HepG2 (cell line): ENCODE measurements at regions not wholly inside any gene's neighbourhood (a gene's known extent, or its start where the extent isn't known, plus 50 kb on each side); places are given as distances from the start of the nearest gene placed in this dataset.

Experiments used
- ATAC-seq: fragments of 200-7000 bp; cut with Tn5 transposase; 3 replicates; pipeline ENCODE4 v1.9.1; 2020; ENCODE audit warnings: mild to moderate bottlenecking, moderate library complexity
- BruUV-seq: library from RNA; stranded (reverse); fragments of 400-500 nt; replicated peaks from 2 replicates; lab custom pipeline; 2021; lab: Mats Ljungman, UMichigan
- CTCF ChIA-PET: fragments of 300-600 bp; formaldehyde crosslinking; extraction: SDS; loops from one replicate; lab custom pipeline; 2021; ENCODE audit warnings: low total read pairs, inconsistent platforms, low intra/inter-chr PET ratio; lab: Yijun Ruan, JAX
- POLR2A ChIA-PET: fragments of 350-600 bp; sonication (Branson Sonifier 250); formaldehyde crosslinking; loops from one replicate; lab custom pipeline; 2020; ENCODE audit warnings: antibody characterized with exemption, inconsistent platforms; lab: Yijun Ruan, JAX
- DNase-seq: peaks from one replicate; pipeline ENCODE4 v3.0.0-alpha.2; 2015; ENCODE audit warnings: low spot score
- FAIRE-seq: peaks from 3 replicates; lab custom pipeline; 2011; peaks lifted over from hg19 to GRCh38; lab: Jason Lieb, UNC
- H2AFZ ChIP-seq: one replicate; pipeline ENCODE4 v1.6.1; 2011; ENCODE audit warnings: low read length, inconsistent platforms
- H3K27ac ChIP-seq: fragments of 300-600 bp; 3 replicates; pipeline ENCODE4 v1.8.0; 2011; ENCODE audit warnings: mixed run types, mild to moderate bottlenecking, mixed read lengths, low read length, inconsistent platforms; ENCODE audit not compliant: insufficient read depth; ENCODE audit errors: extremely low read length
- H3K27me3 ChIP-seq, 2 experiments: fragments of 200-600 bp in 1 of 2; 2 replicates in 1 of 2; 3 replicates in 1 of 2; pipeline versions ENCODE4 v1.6.0 to v1.8.0; 2011; ENCODE audit warnings: low read length in 2 of 2, mild to moderate bottlenecking in 2 of 2, moderate library complexity in 2 of 2, inconsistent platforms in 1 of 2; ENCODE audit not compliant: insufficient read depth in 2 of 2, control insufficient read depth in 1 of 2
- H3K36me3 ChIP-seq, 2 experiments: fragments of 200-600 bp in 1 of 2; replicated peaks in 1 of 2; 2 replicates in 1 of 2; 3 replicates in 1 of 2; pipeline versions ENCODE4 v1.5.1 to v1.8.0; 2011; ENCODE audit warnings: low read length in 2 of 2, inconsistent platforms in 1 of 2; ENCODE audit not compliant: insufficient read depth in 2 of 2, control insufficient read depth in 1 of 2
- H3K4me1 ChIP-seq: 2 replicates; pipeline ENCODE4 v1.5.1; 2012; ENCODE audit warnings: low read length, inconsistent platforms; ENCODE audit not compliant: insufficient read depth
- H3K4me2 ChIP-seq: 2 replicates; pipeline ENCODE4 v1.6.0; 2011; ENCODE audit warnings: low read depth, low read length, inconsistent platforms
- H3K4me3 ChIP-seq, 3 experiments: fragments of 200-600 bp in 1 of 3; sonication (generic), shearing (Covaris generic) in 1 of 3; replicated peaks in 1 of 3; 2 replicates each; pipeline ENCODE4 v1.5.1; 2011 to 2016; ENCODE audit warnings: low read length in 3 of 3, inconsistent platforms in 2 of 3, low read depth in 2 of 3, mild to moderate bottlenecking in 2 of 3, control low read depth in 1 of 3, mixed read lengths in 1 of 3; ENCODE audit not compliant: insufficient read depth in 1 of 3
- H3K79me2 ChIP-seq: one replicate; pipeline ENCODE4 v1.6.1; 2011; ENCODE audit warnings: low read length, inconsistent platforms; ENCODE audit not compliant: insufficient read depth
- H3K9ac ChIP-seq: 2 replicates; pipeline ENCODE4 v1.6.0; 2011; ENCODE audit warnings: mild to moderate bottlenecking, low read depth, low read length, inconsistent platforms; ENCODE audit not compliant: insufficient read depth
- H3K9me3 ChIP-seq: 2 replicates; pipeline ENCODE4 v1.5.1; 2012; ENCODE audit warnings: mild to moderate bottlenecking, low read length
- H4K20me1 ChIP-seq: 2 replicates; pipeline ENCODE4 v1.6.0; 2011; ENCODE audit warnings: inconsistent platforms, mild to moderate bottlenecking, low read length, moderate library complexity; ENCODE audit not compliant: insufficient read depth
- CBFB ChIP-seq: sonication (generic); formaldehyde crosslinking; IDR thresholded peaks from 2 replicates; pipeline ENCODE4 v1.4.0; 2020; ENCODE audit warnings: missing genetic modification reagents
- CSRNP1 ChIP-seq: sonication (generic); formaldehyde crosslinking; IDR thresholded peaks from 2 replicates; pipeline ENCODE4 v1.8.1; 2023; ENCODE audit warnings: mild to moderate bottlenecking, missing genetic modification reagents
- DNMT3B ChIP-seq: conservative IDR thresholded peaks from 2 replicates; pipeline ENCODE4 v1.6.1; 2016; ENCODE audit warnings: missing biosample characterization, control low read depth
- EHMT2 ChIP-seq: fragments of 200-600 bp; sonication (generic); IDR thresholded peaks from 2 replicates; pipeline ENCODE4 v1.7.0; 2017; ENCODE audit warnings: antibody characterized with exemption, low read depth, low read length, borderline replicate concordance
- ELK4 ChIP-seq: sonication (generic); formaldehyde crosslinking; IDR thresholded peaks from 2 replicates; pipeline ENCODE4 v1.9.0; 2021; ENCODE audit warnings: missing genetic modification reagents, borderline replicate concordance
- MEF2D ChIP-seq: sonication (generic); formaldehyde crosslinking; IDR thresholded peaks from 2 replicates; pipeline ENCODE4 v1.5.1; 2020; ENCODE audit warnings: mild to moderate bottlenecking, missing genetic modification reagents
- PRPF4 ChIP-seq: fragments of 200-400 bp; formaldehyde crosslinking; IDR thresholded peaks from 2 replicates; pipeline ENCODE4 v1.6.1; 2016; ENCODE audit warnings: low read length, low read depth; ENCODE audit not compliant: poor library complexity, severe bottlenecking
- RBFOX2 ChIP-seq: fragments of 200-400 bp; formaldehyde crosslinking; IDR thresholded peaks from 2 replicates; pipeline ENCODE4 v1.6.1; 2017; ENCODE audit warnings: low read depth, mild to moderate bottlenecking, low read length
- TBL1XR1 ChIP-seq: fragments of 150-350 bp; IDR thresholded peaks from 2 replicates; pipeline ENCODE4 v1.6.1; 2014; ENCODE audit warnings: borderline replicate concordance, low read length; ENCODE audit not compliant: partially characterized antibody
- THAP7 ChIP-seq: sonication (generic); formaldehyde crosslinking; IDR thresholded peaks from 2 replicates; pipeline ENCODE4 v1.8.1; 2023; ENCODE audit warnings: mild to moderate bottlenecking, missing genetic modification reagents
- ZBTB25 ChIP-seq: IDR thresholded peaks from 2 replicates; pipeline ENCODE4 v1.6.1; 2018; ENCODE audit warnings: missing genetic modification reagents
- ZFP82 ChIP-seq: sonication (generic); formaldehyde crosslinking; IDR thresholded peaks from 2 replicates; pipeline ENCODE4 v1.5.1; 2020; ENCODE audit warnings: mild to moderate bottlenecking, missing genetic modification reagents, borderline replicate concordance
- ZNF12 ChIP-seq: sonication (generic); formaldehyde crosslinking; IDR thresholded peaks from 2 replicates; pipeline ENCODE4 v1.5.0; 2020; ENCODE audit warnings: missing genetic modification reagents
- ZNF33A ChIP-seq: sonication (generic); formaldehyde crosslinking; IDR thresholded peaks from 2 replicates; pipeline ENCODE4 v1.5.1; 2020; ENCODE audit warnings: missing genetic modification reagents, mild to moderate bottlenecking, moderate library complexity, borderline replicate concordance
- ZNF501 ChIP-seq: sonication (generic); formaldehyde crosslinking; IDR thresholded peaks from 2 replicates; pipeline ENCODE4 v1.5.1; 2020; ENCODE audit warnings: mild to moderate bottlenecking, moderate library complexity, missing genetic modification reagents
- ZNF562 ChIP-seq: sonication (generic); formaldehyde crosslinking; IDR thresholded peaks from 2 replicates; pipeline ENCODE4 v1.8.0; 2022; ENCODE audit warnings: missing genetic modification reagents, borderline replicate concordance
- ZSCAN30 ChIP-seq: sonication (generic); formaldehyde crosslinking; IDR thresholded peaks from 2 replicates; pipeline ENCODE4 v1.5.0; 2020; ENCODE audit warnings: mild to moderate bottlenecking, missing genetic modification reagents
- WGBS: methylation state at CpG from one replicate; pipeline ENCODE4 v1.1.6; 2017; ENCODE audit warnings: low lambda C conversion rate; 5-methylcytosine and 5-hydroxymethylcytosine counted together
- in situ Hi-C: cut with HindIII; loops from 2 replicates; pipeline ENCODE4 v1.10.0; 2017; ENCODE audit warnings: low pct_unique_long_range_greater_than_20kb; ENCODE audit not compliant: extremely low pct_ligation_motif_present
- intact Hi-C: fragments of 100-400 bp; cut with micrococcal nuclease; formaldehyde crosslinking; loops from one replicate; pipeline ENCODE4 v1.10.0; 2022; ENCODE audit not compliant: unreplicated experiment
- TF ChIP-seq, protein P1 (sequence below): IDR thresholded peaks from 2 replicates; pipeline ENCODE4 v1.6.1; 2012; ENCODE audit warnings: inconsistent platforms
- TF ChIP-seq, protein P2 (sequence below): sonication (generic); formaldehyde crosslinking; IDR thresholded peaks from 2 replicates; pipeline ENCODE4 v1.4.0; 2020; ENCODE audit warnings: missing genetic modification reagents; ENCODE audit errors: not compliant biosample characterization

DNA sequence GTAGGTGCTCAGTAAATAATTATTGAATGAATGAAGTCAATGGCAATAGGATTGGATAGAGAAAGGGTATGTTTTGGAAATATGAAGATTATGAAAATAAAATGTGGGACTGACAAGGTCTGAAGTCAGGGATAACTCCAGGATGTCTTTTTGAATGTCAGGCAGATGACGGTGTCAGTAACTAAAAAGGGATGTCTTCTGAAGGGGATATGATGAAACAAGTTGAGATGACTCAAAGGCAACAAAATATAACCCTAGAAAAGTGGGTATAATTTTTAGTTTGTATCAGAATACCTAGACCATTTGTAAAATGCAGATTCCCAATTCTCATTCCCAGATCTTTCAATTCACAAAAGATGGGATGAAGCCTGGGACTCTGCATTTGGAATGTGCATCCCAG, 257.3 kb upstream of the SGK1 start:
- ChIA-PET CTCF (no interaction called here), POLR2A (no interaction called here)
- no peaks in the 10 kb centered on the region for H3K4me1 ChIP-seq
- in situ Hi-C loops = no loop called here
- no peak overlapping the region for H2AFZ ChIP-seq
- H4K20me1 ChIP-seq = no peaks in the 10 kb centered on the region
- no TSS peak for BruUV-seq
- no peak overlapping the region for H3K4me2 ChIP-seq
- ATAC-seq = no peak
- intact Hi-C loops = no loop called here
- FAIRE-seq = no peak
- no peaks in the 10 kb centered on the region for H3K9me3 ChIP-seq
- no peak for DNase-seq
- no peaks in the 10 kb centered on the region for H3K27me3 ChIP-seq
- H3K27ac ChIP-seq = no peak overlapping the region
- no peaks in the 10 kb centered on the region for H3K36me3 ChIP-seq
- no peak overlapping the region for H3K9ac ChIP-seq
- 4% methylated on average over 1 of the region's 1 CpG for WGBS
- no peaks in the 10 kb centered on the region for H3K79me2 ChIP-seq
- TF ChIP-seq MEF2D (CRISPR knock-in tag) = no peak
- no peak for TF ChIP-seq ZFP82 (CRISPR knock-in tag)
- TF ChIP-seq RBFOX2 = no peak
- no peak for TF ChIP-seq TBL1XR1
- TF ChIP-seq THAP7 = no peak
- no peak for TF ChIP-seq ZBTB25 (CRISPR knock-in tag)
- TF ChIP-seq ZSCAN30 = no peak
- TF ChIP-seq CBFB (CRISPR knock-in tag) = no peak
- TF ChIP-seq, protein P1, sequence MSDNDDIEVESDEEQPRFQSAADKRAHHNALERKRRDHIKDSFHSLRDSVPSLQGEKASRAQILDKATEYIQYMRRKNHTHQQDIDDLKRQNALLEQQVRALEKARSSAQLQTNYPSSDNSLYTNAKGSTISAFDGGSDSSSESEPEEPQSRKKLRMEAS = no peak
- TF ChIP-seq CSRNP1 = no peak
- TF ChIP-seq ZNF12 (CRISPR knock-in tag) = no peak
- TF ChIP-seq, protein P2, sequence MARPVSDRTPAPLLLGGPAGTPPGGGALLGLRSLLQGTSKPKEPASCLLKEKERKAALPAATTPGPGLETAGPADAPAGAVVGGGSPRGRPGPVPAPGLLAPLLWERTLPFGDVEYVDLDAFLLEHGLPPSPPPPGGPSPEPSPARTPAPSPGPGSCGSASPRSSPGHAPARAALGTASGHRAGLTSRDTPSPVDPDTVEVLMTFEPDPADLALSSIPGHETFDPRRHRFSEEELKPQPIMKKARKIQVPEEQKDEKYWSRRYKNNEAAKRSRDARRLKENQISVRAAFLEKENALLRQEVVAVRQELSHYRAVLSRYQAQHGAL (CRISPR knock-in tag) = no peak
- TF ChIP-seq ZNF501 (CRISPR knock-in tag) = no peak
- no peak for TF ChIP-seq ZNF33A
- no peak for TF ChIP-seq DNMT3B (CRISPR knock-in tag)
- no peak for TF ChIP-seq PRPF4
- TF ChIP-seq EHMT2 = no peak
- TF ChIP-seq ZNF562 (CRISPR knock-in tag) = no peak
- no peak for TF ChIP-seq ELK4 (CRISPR knock-in tag)
- H3K4me3 ChIP-seq = no peak overlapping the region
